CD1c-positive myeloid dendritic cell (primary cell): ENCODE measurements at regions not wholly inside any gene's neighbourhood (a gene's known extent, or its start where the extent isn't known, plus 50 kb on each side); places are given as distances from the start of the nearest gene placed in this dataset.
"Not testable (repeated sequence)": the region's sequence is repeated elsewhere in the genome, so short reads cannot be mapped to it uniquely, and the experiment has no call there.

ENCODE experiments used
- DNase-seq: peaks from one replicate; pipeline ENCODE4 v3.0.0-alpha.2; 2016; ENCODE audit errors: extremely low spot score

- no peak for DNase-seq
Measured at GRCh38 chr19:28444362-28444761, 768.6 kb downstream of the UQCRFS1 start.

DNA sequence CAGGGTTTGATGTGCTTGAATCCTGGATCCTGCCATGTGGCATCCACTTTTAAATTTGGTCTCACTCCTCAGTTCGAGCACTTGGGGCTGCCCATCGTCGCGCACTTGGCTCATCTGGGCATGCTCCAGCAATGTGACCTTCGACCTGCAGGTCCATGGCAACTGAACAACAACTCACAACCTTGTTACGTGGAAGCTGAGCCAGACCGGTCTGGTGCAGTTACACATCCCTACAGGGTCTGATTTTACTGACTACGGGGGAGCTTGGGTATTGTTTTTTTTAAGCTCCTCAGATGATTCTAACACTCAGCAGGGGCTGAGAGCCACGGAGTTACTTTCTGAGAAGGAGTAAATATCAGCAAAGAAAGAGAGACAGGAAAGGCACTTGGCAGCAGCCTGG, 769.6 kb downstream of the UQCRFS1 start:
- DNase-seq, result no peak

DNA sequence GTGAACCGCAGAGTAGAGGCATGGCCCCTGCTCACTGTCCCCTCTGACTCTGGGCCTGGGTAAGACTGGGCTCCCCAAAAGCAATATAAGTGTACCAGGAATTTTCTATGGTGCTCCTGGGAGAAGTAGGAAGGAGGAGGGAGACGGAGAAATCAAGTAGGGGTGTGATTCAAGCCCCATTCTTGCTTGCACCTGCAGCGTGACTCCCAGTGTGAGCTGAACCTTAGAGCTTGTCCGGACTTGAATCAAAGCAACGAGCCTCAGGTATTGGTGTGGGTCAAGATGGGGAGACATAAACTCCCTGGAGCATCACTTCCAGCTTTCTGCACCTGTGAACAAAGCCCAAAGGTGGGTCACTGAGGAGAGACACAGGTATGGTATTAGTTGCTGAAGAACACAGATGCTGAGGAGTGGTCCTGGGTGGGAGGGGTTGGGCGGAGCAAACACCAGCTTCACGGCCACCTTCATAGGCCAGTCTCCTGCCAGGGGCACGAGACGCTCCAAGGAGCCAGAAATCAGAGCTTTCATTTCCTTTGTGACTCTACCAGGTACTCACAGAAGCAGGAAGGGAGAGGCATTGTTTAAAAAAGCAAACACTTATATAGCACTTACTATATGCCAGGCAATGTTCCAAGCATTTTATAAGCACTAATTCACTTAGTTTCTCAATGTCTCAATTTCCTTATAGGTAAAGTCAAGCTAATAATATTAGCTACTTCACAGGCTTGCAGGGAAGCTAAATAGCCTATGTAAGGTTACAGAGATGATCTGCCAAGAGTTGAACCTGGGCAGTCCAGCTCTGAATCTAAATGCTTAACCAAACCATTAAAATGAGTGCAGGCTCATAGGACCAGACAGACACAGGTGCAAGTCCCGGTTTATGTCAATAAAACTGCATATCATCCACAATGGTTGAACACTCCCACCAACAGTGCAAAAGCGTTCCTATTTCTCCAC, 775.3 kb downstream of the UQCRFS1 start:
- DNase-seq, result no peak

DNA sequence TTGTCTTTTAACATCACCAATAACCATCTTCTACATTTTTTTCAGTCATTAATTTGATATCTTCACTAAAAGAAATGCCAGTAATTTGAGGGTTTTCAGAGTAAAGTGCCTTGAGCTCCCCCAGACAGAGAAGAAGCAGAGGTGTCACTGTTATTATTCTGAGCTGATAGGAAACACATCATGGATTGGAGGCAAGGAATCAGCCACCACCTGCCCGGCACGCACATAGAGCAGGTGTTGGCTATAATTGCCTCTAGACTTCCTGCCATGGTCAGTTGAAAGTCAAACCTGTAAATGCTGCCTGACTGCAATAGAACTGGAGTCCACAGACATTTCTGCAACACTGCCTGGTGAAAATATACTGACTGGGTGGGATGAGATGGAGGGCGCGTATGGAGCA, 776.6 kb downstream of the UQCRFS1 start:
- no peak for DNase-seq

- no peak for DNase-seq
Measured at GRCh38 chr19:28435551-28436271, 777.2 kb downstream of the UQCRFS1 start.

DNA sequence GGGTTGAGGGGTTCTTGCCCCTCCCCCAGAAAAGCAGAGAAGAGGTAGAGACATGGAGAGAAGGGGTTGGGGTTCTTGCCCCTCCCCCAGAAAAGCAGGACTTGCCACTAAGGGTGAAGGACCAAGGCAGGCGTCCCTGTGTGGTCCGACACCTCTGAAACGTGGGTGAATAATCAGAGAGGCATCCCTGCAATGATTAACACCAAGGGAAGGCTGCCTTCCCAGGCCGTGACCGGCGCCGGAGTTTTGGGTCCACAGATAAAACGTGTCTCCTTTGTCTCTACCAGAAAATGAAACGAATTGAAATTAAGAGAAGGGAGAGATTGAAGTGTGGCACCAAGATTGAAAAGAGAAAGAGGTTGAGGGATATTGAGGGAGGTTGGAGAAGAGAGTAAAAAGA, 778.2 kb downstream of the UQCRFS1 start:
- not testable (repeated sequence) for DNase-seq

DNA sequence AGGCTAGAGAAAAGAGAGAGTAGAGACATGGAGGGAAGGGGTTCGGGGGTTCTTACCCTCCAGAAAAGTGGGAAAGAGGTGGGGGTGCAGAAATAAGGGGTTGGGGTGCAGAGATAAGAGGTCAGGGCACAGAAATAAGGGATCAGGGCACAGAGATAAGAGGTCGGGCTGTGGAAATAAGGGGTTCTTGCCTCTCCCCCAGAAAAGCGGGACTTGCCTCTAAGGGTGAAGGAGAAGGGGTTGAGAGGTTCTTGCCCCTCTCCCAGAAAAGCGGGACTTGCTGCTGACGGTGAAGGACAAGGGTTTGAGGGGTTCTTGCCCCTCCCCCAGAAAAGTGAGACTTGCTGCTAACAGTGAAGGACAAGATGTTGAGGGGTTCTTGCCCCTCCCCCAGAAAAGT, 778.6 kb downstream of the UQCRFS1 start:
- not testable (repeated sequence) for DNase-seq

DNA sequence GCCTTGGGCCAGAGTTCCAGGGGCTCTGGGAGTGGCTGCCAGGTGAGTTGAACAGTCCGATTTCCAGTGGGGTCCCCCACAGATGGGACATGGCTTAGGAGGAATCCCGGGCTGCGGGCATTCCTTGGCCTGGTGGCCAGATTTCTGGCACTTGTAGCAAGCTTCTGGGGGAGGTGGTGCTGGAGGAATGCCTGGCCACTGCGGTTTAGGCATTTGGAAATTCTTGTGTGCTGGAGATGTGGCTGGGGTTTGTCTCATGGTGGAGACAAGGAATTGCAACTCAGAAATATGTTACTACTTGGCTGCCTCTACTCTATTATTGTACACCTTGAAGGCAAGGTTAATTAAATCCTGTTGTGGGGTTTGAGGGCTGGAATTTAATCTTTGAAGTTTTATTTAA, 779.8 kb downstream of the UQCRFS1 start:
- not testable (repeated sequence) for DNase-seq

DNA sequence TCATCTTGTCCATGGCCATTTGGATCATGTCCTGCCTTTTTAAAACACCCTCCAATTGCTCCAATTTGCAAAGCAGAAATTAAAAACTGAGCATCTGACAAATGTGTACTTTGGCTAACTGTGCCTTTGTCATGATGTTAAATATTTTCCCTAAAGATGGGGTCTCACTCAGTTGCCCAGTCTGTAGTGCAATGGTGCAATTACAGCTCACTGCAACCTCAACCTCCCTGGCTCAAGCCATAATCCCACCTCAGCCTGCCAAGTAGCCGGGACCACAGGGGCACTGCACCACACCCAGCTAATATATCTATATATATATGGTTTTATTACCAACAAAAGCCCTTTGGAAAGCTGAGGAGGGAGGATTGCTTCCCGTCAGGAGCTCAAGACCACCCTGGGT, 782.7 kb downstream of the UQCRFS1 start:
- no peak for DNase-seq

- DNase-seq, result no peak
Measured at GRCh38 chr19:28429356-28429755, 783.6 kb downstream of the UQCRFS1 start.

DNA sequence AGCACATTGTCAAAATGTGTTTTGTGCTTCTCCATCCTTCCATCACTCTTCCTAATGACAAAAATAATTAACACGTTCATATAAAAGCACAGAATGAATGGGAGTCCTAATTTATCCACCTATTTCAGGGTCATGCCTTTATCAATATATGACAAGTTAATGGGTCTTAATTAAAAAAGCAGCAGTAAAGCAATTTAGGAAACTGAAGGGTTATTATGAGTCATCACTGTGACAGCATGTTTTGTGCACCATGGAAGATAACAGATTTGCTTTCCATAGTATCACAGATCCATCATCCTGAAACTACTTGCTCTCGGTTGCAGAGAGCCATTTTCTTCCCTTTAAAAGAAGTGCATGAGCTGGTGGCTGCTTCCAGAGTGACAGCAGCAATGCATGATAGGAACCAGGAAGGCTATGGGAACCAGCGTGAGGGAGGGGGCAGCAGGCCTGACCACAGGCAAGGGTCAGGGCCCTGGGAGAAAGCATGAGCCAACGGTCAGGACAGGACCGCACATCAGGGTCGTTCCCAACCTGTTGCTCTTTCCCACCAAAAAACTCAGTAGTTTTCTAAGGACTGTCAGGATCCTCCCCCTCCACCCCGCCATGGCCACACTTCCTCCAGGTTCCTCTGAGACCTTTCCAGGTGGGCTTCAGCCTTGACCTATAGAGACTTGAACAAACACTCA, 784.1 kb downstream of the UQCRFS1 start:
- DNase-seq, result no peak

GRCh38 chr19:28427376-28428083, 785.4 kb downstream of the UQCRFS1 start:
- no peak for DNase-seq

DNA sequence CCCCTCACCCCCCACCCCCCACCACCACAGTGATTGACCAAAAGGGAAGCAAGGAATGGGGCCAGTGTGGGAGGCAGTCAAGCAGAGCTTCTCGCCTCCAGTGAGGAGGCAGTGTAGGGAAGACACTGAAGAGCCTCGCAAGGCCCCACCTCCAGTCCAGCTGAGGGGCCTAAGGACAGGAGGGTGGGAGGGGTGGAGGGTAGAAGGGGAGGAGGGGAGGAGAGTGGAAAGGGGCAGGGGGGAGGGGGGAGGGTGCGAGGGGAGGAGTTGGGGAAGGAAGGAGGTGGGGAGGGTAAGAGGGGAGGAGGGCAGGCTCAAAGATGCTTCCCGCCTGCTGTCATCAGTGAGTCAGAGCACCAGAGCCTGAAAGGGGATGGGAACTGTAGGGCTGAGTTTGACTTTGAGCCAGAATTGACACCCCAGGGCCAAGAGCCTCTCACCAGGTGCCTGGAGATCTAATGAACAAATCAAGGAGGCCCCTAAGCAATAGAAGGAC, 786.2 kb downstream of the UQCRFS1 start:
- no peak for DNase-seq

DNA sequence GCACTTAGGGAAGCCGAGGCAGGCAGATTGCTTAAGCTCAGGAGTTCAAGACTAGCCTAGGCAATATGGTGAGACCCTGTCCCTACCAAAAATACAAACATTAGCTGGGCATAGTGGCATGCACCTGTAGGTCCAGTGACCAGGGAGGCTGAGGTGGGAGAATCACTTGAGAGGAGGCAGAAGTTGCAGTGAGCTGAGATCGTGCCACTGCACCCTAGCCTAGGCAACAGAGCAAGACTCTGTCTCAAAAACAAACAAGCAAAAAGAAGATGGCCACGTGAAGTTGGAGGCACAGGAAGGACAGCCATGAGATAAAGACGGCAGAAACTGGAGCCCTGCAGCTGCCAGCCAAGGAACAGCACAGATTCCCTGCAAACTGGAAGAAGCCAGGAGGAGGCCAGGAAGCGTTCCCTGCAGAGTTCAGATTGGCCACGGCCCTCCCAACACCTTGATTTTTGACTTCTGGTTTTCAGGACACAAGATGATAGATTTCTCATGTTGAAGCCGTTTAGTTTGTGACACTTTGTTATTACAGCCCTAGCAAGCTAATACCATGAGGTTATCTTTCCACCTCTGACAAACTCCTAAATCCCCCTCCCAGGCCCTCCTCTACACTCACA, 786.7 kb downstream of the UQCRFS1 start:
- DNase-seq, result no peak

GRCh38 chr19:28425046-28425931, 787.7 kb downstream of the UQCRFS1 start:
- DNase-seq, result no peak

DNA sequence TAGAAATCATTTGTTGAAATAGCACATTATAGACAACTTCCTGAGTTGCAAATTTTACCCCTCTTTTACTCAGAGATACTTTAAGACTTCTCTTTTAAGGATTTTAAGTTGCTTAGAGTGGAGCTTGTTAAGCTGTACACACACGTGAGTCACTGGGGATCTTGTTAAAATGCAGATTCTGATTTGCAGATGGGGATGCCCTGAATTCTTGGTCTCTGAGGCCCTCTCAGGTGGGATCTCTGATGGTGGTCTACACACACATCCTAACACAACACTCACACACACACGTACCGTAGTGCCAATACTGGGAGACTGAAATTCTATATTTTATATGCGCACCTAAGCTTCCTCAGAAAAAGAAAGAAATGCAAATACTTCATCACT, 788.3 kb downstream of the UQCRFS1 start:
- DNase-seq, result no peak

GRCh38 chr19:28424077-28424476, 788.9 kb downstream of the UQCRFS1 start:
- DNase-seq, result no peak

DNA sequence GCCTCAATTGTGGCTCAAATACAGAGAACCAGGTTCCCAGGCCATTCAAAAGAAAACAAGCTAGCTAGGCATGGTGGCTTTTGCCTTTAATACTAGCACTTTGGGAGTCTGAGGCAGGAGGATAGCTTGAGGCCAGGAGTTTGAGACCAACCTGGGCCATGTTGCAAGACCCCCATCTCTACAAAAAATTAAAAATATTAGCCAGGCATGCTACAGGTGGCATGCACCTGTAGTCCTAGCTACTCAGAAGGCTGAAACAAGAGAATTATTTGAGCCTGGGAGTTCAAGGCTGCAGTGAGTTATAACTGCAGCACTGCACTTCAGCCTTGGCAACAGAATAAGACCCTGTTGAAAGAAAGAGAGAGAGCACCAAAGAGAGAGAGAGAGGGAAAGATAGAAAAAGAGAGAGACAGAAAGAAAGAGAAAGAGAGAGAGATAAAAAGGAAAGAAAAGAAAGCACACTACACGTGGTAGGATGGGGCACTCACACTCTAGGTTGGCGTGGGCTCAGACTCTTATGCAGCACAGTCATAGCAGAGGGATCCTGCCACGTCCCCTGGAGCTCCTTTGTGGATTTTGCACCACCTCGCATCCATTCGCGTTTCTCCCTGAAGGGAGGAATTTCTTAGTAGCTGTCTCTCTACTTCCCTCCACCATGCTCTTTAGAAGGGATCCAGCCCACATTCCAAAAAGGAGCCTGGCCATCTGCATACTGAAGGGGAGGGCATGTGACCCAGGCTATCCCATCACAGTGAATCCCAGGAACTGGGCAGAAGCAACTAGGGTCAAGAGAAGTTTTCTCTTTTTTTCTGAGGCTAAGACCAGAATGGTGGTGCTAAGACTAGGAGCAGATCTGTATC, 789.9 kb downstream of the UQCRFS1 start:
- DNase-seq, result no peak

- DNase-seq, result no peak
Measured at GRCh38 chr19:28422046-28422445, 790.9 kb downstream of the UQCRFS1 start.
